ENCODE measurements at regions not wholly inside any gene's neighbourhood (a gene's known extent, or its start where the extent isn't known, plus 50 kb on each side); places are given as distances from the start of the nearest gene placed in this dataset.

GRCh38 chr11:92357344-92357743 is 132.7 kb downstream of the FAT3 start:
- DNase-seq (no peak), ATAC-seq (ENCODE audit: low read depth) (no peak)
- Mint-ChIP-seq H3K36me3 (ENCODE audit: low read depth) (no peaks in the 10 kb centered on the region), H3K27me3 (no peaks in the 10 kb centered on the region), H3K4me3 (no peak overlapping the region), H3K9me3 (no peaks in the 10 kb centered on the region), H3K4me1 (no peaks in the 10 kb centered on the region), H3K27ac (no peak overlapping the region)
- intact Hi-C loops (cut with micrococcal nuclease): no loop called here
- CTCF ChIA-PET: no interaction called here
- POLR2A ChIA-PET: no interaction called here
- TF ChIP-seq CTCF (IDR thresholded peaks at IDR 0.05): no peak

- POLR2A ChIA-PET: no interaction called here
- Mint-ChIP-seq H3K9me3 (no peaks in the 10 kb centered on the region), H3K27me3 (no peaks in the 10 kb centered on the region)
Measured at GRCh38 chr11:92357841-92358240, 133.2 kb downstream of the FAT3 start.

GRCh38 chr11:92361551-92361950 is 136.9 kb downstream of the FAT3 start:
- ChIA-PET CTCF (no interaction called here), POLR2A (no interaction called here)
- Mint-ChIP-seq H3K4me1 (no peaks in the 10 kb centered on the region), H3K9me3 (no peaks in the 10 kb centered on the region), H3K4me3 (no peak overlapping the region), H3K36me3 (ENCODE audit: low read depth) (no peaks in the 10 kb centered on the region), H3K27me3 (no peaks in the 10 kb centered on the region), H3K27ac (no peak overlapping the region)
- DNase-seq (no peak), ATAC-seq (ENCODE audit: low read depth) (no peak)
- no peak for TF ChIP-seq CTCF (IDR thresholded peaks at IDR 0.05)
- intact Hi-C loops (cut with micrococcal nuclease): no loop called here

More at GRCh38 chr11:92357841-92358240, 133.2 kb downstream of the FAT3 start:
- no peak for TF ChIP-seq CTCF (IDR thresholded peaks at IDR 0.05)
- DNase-seq: no peak
- intact Hi-C loops (cut with micrococcal nuclease): no loop called here
- Mint-ChIP-seq H3K4me1 (no peaks in the 10 kb centered on the region), H3K4me3 (no peak overlapping the region), H3K36me3 (ENCODE audit: low read depth) (no peaks in the 10 kb centered on the region), H3K27ac (no peak overlapping the region)
- ATAC-seq (ENCODE audit: low read depth): no peak
- CTCF ChIA-PET: no interaction called here

- ATAC-seq (ENCODE audit: low read depth) (no peak), DNase-seq (no peak)
- H3K9me3 Mint-ChIP-seq: no peaks in the 10 kb centered on the region
- H3K36me3 Mint-ChIP-seq (ENCODE audit: low read depth): no peaks in the 10 kb centered on the region
- intact Hi-C loops (cut with micrococcal nuclease): no loop called here
- H3K4me3 Mint-ChIP-seq: no peak overlapping the region
- CTCF ChIA-PET: no interaction called here
- H3K27ac Mint-ChIP-seq: no peak overlapping the region
- no peak for TF ChIP-seq CTCF (IDR thresholded peaks at IDR 0.05)
- H3K27me3 Mint-ChIP-seq: no peaks in the 10 kb centered on the region
- H3K4me1 Mint-ChIP-seq: no peaks in the 10 kb centered on the region
- POLR2A ChIA-PET: no interaction called here
Measured at GRCh38 chr11:92362989-92363388, 138.4 kb downstream of the FAT3 start.

GRCh38 chr11:92364177-92364576 is 139.6 kb downstream of the FAT3 start:
- intact Hi-C loops (cut with micrococcal nuclease): no loop called here
- ATAC-seq (ENCODE audit: low read depth) (no peak), DNase-seq (no peak)
- Mint-ChIP-seq H3K4me1 (no peaks in the 10 kb centered on the region), H3K27ac (no peak overlapping the region), H3K4me3 (no peak overlapping the region), H3K9me3 (no peaks in the 10 kb centered on the region), H3K27me3 (no peaks in the 10 kb centered on the region), H3K36me3 (ENCODE audit: low read depth) (no peaks in the 10 kb centered on the region)
- CTCF ChIA-PET: no interaction called here
- POLR2A ChIA-PET: no interaction called here
- no peak for TF ChIP-seq CTCF (IDR thresholded peaks at IDR 0.05)

Measured in activated B cell treated with CpG ODN at 0.5 μM for 24 hours (primary cell).